ENCODE measurements at regions not wholly inside any gene's neighbourhood (a gene's known extent, or its start where the extent isn't known, plus 50 kb on each side); places are given as distances from the start of the nearest gene placed in this dataset.
"Not testable (repeated sequence)": the region's sequence is repeated elsewhere in the genome, so short reads cannot be mapped to it uniquely, and the experiment has no call there.

- TF ChIP-seq, protein P1, sequence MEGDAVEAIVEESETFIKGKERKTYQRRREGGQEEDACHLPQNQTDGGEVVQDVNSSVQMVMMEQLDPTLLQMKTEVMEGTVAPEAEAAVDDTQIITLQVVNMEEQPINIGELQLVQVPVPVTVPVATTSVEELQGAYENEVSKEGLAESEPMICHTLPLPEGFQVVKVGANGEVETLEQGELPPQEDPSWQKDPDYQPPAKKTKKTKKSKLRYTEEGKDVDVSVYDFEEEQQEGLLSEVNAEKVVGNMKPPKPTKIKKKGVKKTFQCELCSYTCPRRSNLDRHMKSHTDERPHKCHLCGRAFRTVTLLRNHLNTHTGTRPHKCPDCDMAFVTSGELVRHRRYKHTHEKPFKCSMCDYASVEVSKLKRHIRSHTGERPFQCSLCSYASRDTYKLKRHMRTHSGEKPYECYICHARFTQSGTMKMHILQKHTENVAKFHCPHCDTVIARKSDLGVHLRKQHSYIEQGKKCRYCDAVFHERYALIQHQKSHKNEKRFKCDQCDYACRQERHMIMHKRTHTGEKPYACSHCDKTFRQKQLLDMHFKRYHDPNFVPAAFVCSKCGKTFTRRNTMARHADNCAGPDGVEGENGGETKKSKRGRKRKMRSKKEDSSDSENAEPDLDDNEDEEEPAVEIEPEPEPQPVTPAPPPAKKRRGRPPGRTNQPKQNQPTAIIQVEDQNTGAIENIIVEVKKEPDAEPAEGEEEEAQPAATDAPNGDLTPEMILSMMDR (conservative IDR thresholded peaks at IDR 0.05), result not testable (repeated sequence)
- TF ChIP-seq EZH2 (IDR thresholded peaks at IDR 0.05; ENCODE audit: low read depth), result not testable (repeated sequence)
These were observed 2834.6 kb downstream of the RPIA start for GRCh38 chr2:91526083-91526482.
